ENCODE measurements at regions not wholly inside any gene's neighbourhood (a gene's known extent, or its start where the extent isn't known, plus 50 kb on each side); places are given as distances from the start of the nearest gene placed in this dataset.

DNA sequence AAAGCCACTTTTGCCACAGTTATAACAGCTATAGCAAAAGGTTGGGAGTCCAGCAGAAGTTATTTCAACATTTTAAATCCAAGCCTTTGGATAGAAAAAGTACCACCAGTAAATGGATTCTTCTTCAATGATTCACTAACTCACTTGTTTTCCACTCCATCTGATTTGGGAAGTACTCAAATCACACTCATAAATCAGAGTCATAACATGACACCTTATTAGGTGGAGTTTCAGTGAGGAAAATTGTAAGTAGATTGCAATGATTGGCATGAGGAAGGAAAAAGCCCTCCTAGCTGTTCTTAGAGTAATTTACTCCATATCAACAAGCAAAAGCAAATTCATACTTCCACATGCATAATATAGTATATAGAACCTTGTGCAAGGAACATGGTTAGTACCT is 132.9 kb downstream of the NR4A2 start:
- no peaks in the 10 kb centered on the region for H3K9me3 ChIP-seq
- no peaks in the 10 kb centered on the region for H3K36me3 ChIP-seq
- no peaks in the 10 kb centered on the region for H3K27me3 ChIP-seq
- TF ChIP-seq POLR2A (IDR thresholded peaks at IDR 0.05): no peak
- TF ChIP-seq, protein P1, sequence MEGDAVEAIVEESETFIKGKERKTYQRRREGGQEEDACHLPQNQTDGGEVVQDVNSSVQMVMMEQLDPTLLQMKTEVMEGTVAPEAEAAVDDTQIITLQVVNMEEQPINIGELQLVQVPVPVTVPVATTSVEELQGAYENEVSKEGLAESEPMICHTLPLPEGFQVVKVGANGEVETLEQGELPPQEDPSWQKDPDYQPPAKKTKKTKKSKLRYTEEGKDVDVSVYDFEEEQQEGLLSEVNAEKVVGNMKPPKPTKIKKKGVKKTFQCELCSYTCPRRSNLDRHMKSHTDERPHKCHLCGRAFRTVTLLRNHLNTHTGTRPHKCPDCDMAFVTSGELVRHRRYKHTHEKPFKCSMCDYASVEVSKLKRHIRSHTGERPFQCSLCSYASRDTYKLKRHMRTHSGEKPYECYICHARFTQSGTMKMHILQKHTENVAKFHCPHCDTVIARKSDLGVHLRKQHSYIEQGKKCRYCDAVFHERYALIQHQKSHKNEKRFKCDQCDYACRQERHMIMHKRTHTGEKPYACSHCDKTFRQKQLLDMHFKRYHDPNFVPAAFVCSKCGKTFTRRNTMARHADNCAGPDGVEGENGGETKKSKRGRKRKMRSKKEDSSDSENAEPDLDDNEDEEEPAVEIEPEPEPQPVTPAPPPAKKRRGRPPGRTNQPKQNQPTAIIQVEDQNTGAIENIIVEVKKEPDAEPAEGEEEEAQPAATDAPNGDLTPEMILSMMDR (IDR thresholded peaks at IDR 0.05): no peak
- TF ChIP-seq POLR2AphosphoS5 (IDR thresholded peaks at IDR 0.05): no peak
- no peak for TF ChIP-seq EP300 (IDR thresholded peaks at IDR 0.05)
- DNase-seq: no peak
- no peak overlapping the region for H3K4me3 ChIP-seq
- intact Hi-C loops (cut with DNase I): no loop called here
- no peaks in the 10 kb centered on the region for H3K4me1 ChIP-seq
- H3K27ac ChIP-seq: no peak overlapping the region

GRCh38 chr2:156196031-156196430 is 136.5 kb downstream of the NR4A2 start:
- H3K4me1 ChIP-seq: no peaks in the 10 kb centered on the region
- DNase-seq: no peak
- intact Hi-C loops (cut with DNase I): no loop called here
- H3K36me3 ChIP-seq: no peaks in the 10 kb centered on the region
- H3K9me3 ChIP-seq: no peaks in the 10 kb centered on the region
- WGBS, 2 donors: 75 to 84% methylated on average over 1 of the region's 1 CpG
- H3K27ac ChIP-seq: no peak overlapping the region
- TF ChIP-seq EP300 (IDR thresholded peaks at IDR 0.05) (no peak), POLR2AphosphoS5 (IDR thresholded peaks at IDR 0.05) (no peak), POLR2A (IDR thresholded peaks at IDR 0.05) (no peak)
- TF ChIP-seq, protein P1 (IDR thresholded peaks at IDR 0.05): no peak
- H3K4me3 ChIP-seq: no peak overlapping the region
- no peaks in the 10 kb centered on the region for H3K27me3 ChIP-seq

GRCh38 chr2:156192468-156192867 is 140.1 kb downstream of the NR4A2 start:
- intact Hi-C loops (cut with DNase I): loop anchor here (5.0 kb wide), 1 partner anchor 395 kb away; no protein-coding TSS in a partner anchor
- H3K27me3 ChIP-seq: no peaks in the 10 kb centered on the region
- H3K9me3 ChIP-seq: no peaks in the 10 kb centered on the region
- no peaks in the 10 kb centered on the region for H3K4me1 ChIP-seq
- H3K4me3 ChIP-seq: no peak overlapping the region
- H3K36me3 ChIP-seq: no peaks in the 10 kb centered on the region
- no peak for DNase-seq
- TF ChIP-seq, protein P1 (IDR thresholded peaks at IDR 0.05): no peak
- TF ChIP-seq POLR2A (IDR thresholded peaks at IDR 0.05): no peak
- TF ChIP-seq EP300 (IDR thresholded peaks at IDR 0.05): no peak
- H3K27ac ChIP-seq: no peak overlapping the region

DNA sequence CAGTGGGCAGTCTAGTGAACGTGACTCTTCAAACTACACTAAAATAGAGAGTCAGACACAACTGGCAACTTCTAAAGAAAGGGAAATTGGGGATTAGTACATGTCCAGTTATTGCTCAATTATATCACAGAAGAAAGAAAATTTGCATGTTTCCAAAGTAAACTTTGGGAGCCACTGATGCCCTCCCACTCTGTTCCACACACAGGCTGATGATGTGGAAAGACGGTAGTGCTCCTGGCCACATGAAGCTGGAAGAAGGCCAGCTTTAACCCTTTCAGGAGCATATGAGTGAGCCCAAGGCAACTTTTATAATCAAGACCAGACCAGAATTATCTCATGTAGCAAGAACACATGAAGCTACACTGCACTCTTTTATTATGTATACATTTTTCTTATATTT is 141.0 kb downstream of the NR4A2 start:
- intact Hi-C loops (cut with DNase I): loop anchor here (5.0 kb wide), 1 partner anchor 396 kb away; no protein-coding TSS in a partner anchor
- Histone ChIP-seq H3K27me3 (no peaks in the 10 kb centered on the region), H3K4me1 (no peaks in the 10 kb centered on the region), H3K36me3 (no peaks in the 10 kb centered on the region), H3K4me3 (no peak overlapping the region), H3K27ac (no peak overlapping the region), H3K9me3 (no peaks in the 10 kb centered on the region)
- DNase-seq: no peak
- no peak for TF ChIP-seq POLR2AphosphoS5 (IDR thresholded peaks at IDR 0.05)
- no peak for TF ChIP-seq EP300 (IDR thresholded peaks at IDR 0.05)
- no peak for TF ChIP-seq POLR2A (IDR thresholded peaks at IDR 0.05)
- TF ChIP-seq, protein P1 (IDR thresholded peaks at IDR 0.05): no peak
- WGBS, 2 donors: 19 to 39% methylated on average over 2 of the region's 2 CpGs

DNA sequence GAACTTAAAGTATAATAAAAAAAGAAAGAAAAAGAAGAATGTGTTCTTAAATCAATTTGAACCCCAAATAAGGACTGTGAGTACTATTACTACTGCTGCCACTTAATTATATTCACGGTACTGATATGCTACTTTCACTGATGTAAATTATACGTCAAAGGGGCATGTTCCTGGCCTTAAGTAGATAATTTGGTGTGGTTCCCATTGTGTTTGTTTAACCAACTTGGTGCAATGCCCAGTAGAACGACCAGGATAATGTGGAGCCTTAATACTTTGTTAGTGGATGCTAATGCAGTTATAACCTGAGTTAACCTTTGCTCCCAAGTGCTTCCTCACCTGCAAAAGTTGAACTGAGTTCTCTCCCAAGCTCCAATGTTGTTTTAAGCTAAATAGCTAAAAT is 142.0 kb downstream of the NR4A2 start:
- DNase-seq: no peak
- Histone ChIP-seq H3K4me3 (no peak overlapping the region), H3K27ac (no peak overlapping the region), H3K27me3 (no peaks in the 10 kb centered on the region), H3K36me3 (no peaks in the 10 kb centered on the region), H3K9me3 (no peaks in the 10 kb centered on the region), H3K4me1 (no peaks in the 10 kb centered on the region)
- TF ChIP-seq POLR2AphosphoS5 (IDR thresholded peaks at IDR 0.05): no peak
- TF ChIP-seq, protein P1 (IDR thresholded peaks at IDR 0.05): no peak
- no peak for TF ChIP-seq POLR2A (IDR thresholded peaks at IDR 0.05)
- no peak for TF ChIP-seq EP300 (IDR thresholded peaks at IDR 0.05)
- WGBS, 2 donors: 18 to 57% methylated on average over 3 of the region's 3 CpGs
- intact Hi-C loops (cut with DNase I): loop anchor here (5.0 kb wide), 1 partner anchor 397 kb away; no protein-coding TSS in a partner anchor

Measured in sigmoid colon (tissue), 6 donors.